H1 (cell line): ENCODE measurements at regions not wholly inside any gene's neighbourhood (a gene's known extent, or its start where the extent isn't known, plus 50 kb on each side); places are given as distances from the start of the nearest gene placed in this dataset.

Source experiments
- CBX8 ChIP-seq: fragments of 300-800, 300-1000 bp; sonication (generic); IDR thresholded peaks from 2 replicates; pipeline ENCODE4 v1.7.1; 2016; ENCODE audit warnings: low read depth, low read length, borderline replicate concordance
- CHD7 ChIP-seq: fragments of 300-600 bp; sonication (generic); IDR thresholded peaks from 2 replicates; pipeline ENCODE4 v1.7.1; 2012; ENCODE audit warnings: low read length, moderate library complexity, mild to moderate bottlenecking, inconsistent platforms; ENCODE audit not compliant: insufficient replicate concordance
- E2F6 ChIP-seq: IDR thresholded peaks from 2 replicates; pipeline ENCODE4 v1.6.1; 2012; ENCODE audit warnings: inconsistent platforms
- KDM4A ChIP-seq: IDR thresholded peaks from one replicate; pipeline ENCODE4 v1.7.1; 2012; ENCODE audit warnings: low read depth, mild to moderate bottlenecking, moderate library complexity, low read length, inconsistent platforms; ENCODE audit not compliant: severe bottlenecking
- NRF1 ChIP-seq: IDR thresholded peaks from 2 replicates; pipeline ENCODE4 v1.6.1; 2011; ENCODE audit warnings: mild to moderate bottlenecking, low read depth, low read length, improper control_type of control experiment
- PHF8 ChIP-seq: fragments of 200-600 bp; sonication (generic); conservative IDR thresholded peaks from 2 replicates; pipeline ENCODE4 v1.7.1; 2012; ENCODE audit warnings: low read depth, mild to moderate bottlenecking, inconsistent platforms, low read length, moderate library complexity
- RAD21 ChIP-seq, 2 experiments: IDR thresholded peaks in 1 of 2; conservative IDR thresholded peaks in 1 of 2; 2 replicates each; pipeline ENCODE4 v1.6.1; 2011; ENCODE audit warnings: low read depth in 2 of 2, low read length in 2 of 2, improper control_type of control experiment in 1 of 2, inconsistent platforms in 1 of 2, mild to moderate bottlenecking in 1 of 2, moderate library complexity in 1 of 2
- RBBP5 ChIP-seq: IDR thresholded peaks from 2 replicates; pipeline ENCODE4 v1.7.1; 2012; ENCODE audit warnings: low read depth, mild to moderate bottlenecking, inconsistent platforms, low read length, moderate library complexity, borderline replicate concordance
- RNF2 ChIP-seq: fragments of 200-900, 300-1000 bp; sonication (generic); IDR thresholded peaks from 2 replicates; pipeline ENCODE4 v1.7.1; 2016; ENCODE audit warnings: borderline replicate concordance, low read depth, mild to moderate bottlenecking, antibody characterized with exemption, low read length; ENCODE audit not compliant: poor library complexity, severe bottlenecking; ENCODE audit errors: missing control alignments
- SIRT6 ChIP-seq: IDR thresholded peaks from one replicate; pipeline ENCODE4 v1.7.1; 2012; ENCODE audit warnings: low read length, inconsistent platforms
- SP2 ChIP-seq: IDR thresholded peaks from 2 replicates; pipeline ENCODE4 v1.6.1; 2012; ENCODE audit warnings: mild to moderate bottlenecking, low read length, inconsistent platforms

DNA sequence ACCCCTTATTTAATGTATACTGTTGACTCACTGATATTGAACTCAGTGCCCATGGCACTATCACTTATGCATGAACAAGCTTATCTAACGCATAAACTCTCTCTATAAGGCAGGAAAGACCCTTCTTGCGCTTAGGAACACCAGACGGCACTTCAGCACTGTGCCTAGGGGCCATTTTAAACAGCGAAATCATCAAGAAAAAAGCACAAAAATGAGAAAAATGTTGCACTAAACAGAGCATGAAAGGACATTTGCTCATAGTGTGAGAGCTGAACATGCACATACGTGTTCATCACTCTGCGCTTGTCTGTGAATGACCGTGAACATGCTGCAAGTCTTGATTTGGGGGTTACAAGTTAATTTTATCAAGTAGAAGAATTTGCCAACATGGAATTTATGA lies 109.6 kb downstream of the WDR11 start (continued):
- TF ChIP-seq CHD7 = no peak
- no peak for TF ChIP-seq RAD21 (IDR thresholded peaks at IDR 0.05 in 1 of 2, conservative IDR thresholded peaks at IDR 0.05 in 1 of 2; ENCODE audit: low read depth in 2 of 2, low read length in 2 of 2)
- TF ChIP-seq SIRT6 = no peak
- no peak for TF ChIP-seq PHF8
- TF ChIP-seq SP2 = no peak
- no peak for TF ChIP-seq NRF1
- TF ChIP-seq E2F6 = no peak
- no peak for TF ChIP-seq CBX8
- TF ChIP-seq RNF2 = no peak
- TF ChIP-seq RBBP5 = no peak
- no peak for TF ChIP-seq KDM4A
